Fibroblast of the conjunctiva (primary cell): ENCODE measurements at regions not wholly inside any gene's neighbourhood (a gene's known extent, or its start where the extent isn't known, plus 50 kb on each side); places are given as distances from the start of the nearest gene placed in this dataset.
A peak's percentile ranks its signal among the peaks of the same experiment; 100 is the strongest.
"Not testable (repeated sequence)": the region's sequence is repeated elsewhere in the genome, so short reads cannot be mapped to it uniquely, and the experiment has no call there.

Source experiments
- DNase-seq: peaks from one replicate; pipeline ENCODE4 v3.0.0-alpha.2; 2010; ENCODE audit warnings: low read depth

GRCh38 chr12:83471341-83471740 is 784.6 kb downstream of the TMTC2 start:
- no peak for DNase-seq

GRCh38 chr12:83470749-83471148 is 784.0 kb downstream of the TMTC2 start:
- DNase-seq, result no peak

GRCh38 chr12:83468988-83469908 is 782.5 kb downstream of the TMTC2 start:
- no peak for DNase-seq

- no peak for DNase-seq
Observed at GRCh38 chr12:83465632-83466031, 778.9 kb downstream of the TMTC2 start.

DNA sequence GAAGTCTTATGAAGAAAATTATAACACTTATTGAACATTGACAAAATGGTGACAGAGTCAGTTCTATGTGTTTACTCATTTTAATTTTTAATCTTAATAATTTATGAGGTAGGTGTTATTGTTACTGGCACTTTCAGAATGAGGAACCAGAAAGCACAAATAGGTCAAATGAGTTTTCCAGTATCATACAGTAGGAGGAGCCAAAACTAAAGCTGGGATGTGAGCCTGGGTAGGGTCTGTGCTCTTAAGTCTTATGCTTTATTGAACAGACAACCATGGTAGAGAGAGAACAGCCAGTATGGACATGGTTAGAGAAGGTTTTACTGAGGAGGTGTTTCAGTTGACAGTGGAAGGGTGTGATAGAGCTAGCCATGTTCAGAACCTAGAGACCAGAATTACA is 775.7 kb downstream of the TMTC2 start:
- DNase-seq, result no peak

GRCh38 chr12:83461336-83461935 is 774.7 kb downstream of the TMTC2 start:
- DNase-seq, result peak; percentile 34

- no peak for DNase-seq
Observed at GRCh38 chr12:83451189-83451588, 764.5 kb downstream of the TMTC2 start.

GRCh38 chr12:83434600-83434999 is 747.9 kb downstream of the TMTC2 start:
- no peak for DNase-seq

DNA sequence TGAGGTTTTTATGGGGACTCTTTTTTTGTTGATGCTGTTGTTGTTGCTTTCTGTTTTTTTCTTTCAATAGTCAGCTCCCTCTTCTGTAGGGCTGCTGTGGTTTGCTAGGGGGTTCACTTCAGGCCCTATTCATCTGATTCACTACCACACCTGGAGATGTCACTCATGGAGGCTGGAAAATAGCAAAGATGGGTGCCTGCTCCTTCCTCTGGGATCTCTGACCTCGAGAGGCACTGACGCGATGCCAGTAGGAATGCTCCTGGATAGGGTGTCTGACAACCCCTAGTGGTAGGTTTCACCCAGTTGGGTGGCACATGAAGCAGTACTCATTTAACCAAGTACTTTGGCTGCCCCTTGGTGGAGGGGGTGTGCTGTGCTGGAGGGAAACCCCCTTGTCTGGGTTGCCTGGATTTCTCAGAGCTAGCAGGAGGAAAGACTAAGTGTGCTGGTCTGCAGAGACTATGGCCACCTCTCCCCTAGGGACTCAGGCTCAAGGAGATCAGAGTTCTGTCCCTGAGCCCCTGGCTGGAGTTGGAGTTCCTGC is 745.5 kb downstream of the TMTC2 start:
- DNase-seq, result no peak

DNA sequence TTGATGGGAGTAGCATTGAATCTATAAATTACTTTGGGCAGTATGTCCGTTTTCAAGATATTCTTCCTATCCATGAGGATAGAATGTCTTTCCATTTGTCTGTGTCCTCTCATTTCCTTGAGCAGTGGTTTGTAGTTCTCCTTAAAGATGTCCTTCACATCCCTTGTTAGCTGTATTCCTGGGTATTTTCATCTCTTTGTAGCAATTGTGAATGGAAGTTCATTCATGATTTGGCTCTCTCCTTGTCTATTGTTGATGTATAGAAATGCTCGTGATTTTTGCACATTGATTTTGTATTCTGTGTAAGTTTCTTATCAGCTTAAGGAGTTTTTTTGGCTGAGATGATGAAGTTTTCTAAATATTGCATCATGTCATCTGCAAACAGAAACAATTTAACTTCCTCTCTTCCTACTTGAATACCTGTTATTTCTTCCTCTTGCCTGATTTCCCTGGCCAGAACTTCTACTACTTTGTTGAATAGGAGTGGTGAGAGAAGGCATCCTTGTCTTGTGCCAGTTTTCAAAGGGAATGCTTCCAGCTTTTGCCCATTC is 741.0 kb downstream of the TMTC2 start:
- not testable (repeated sequence) for DNase-seq

- DNase-seq, result no peak
Observed at GRCh38 chr12:83414981-83415380, 728.3 kb downstream of the TMTC2 start.

GRCh38 chr12:83408851-83409250 is 722.1 kb downstream of the TMTC2 start:
- no peak for DNase-seq

DNA sequence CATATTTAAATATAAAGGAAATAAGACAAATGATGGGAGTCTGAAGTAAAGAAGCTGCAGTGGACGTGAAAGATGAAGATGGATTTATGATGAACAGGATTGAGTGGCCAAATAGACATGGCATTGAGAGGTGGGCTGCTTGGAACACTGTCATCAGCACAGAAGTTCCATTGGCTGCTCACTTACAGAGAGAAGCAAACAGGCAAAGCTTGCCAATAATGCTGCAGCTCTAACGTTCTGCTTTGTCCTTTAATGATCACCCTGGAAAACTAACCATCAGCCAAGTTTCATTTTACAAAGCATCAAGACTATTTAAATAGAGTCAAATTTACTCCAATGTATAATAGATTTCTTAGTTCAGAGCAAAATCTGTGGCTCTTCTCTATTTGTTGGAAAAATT is 721.4 kb downstream of the TMTC2 start:
- DNase-seq, result no peak

DNA sequence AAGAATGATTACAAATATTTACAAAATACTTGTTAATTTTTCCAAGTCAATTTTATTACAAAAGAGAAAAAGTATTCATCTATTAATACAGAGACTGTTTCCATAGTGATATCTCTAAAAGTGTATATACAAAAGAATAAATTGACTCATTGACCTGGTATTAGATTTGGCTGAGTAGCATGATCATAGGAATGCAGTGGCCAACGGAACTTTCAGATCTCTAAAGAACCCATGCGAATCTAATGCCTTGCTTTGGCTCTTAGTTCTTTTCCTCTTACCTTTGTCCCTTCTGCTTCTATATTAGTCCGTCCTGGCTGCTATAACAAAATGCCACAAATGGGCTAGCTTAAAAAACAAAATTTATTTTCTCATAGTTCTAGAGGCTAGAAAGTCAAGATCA is 717.8 kb downstream of the TMTC2 start:
- DNase-seq, result no peak

DNA sequence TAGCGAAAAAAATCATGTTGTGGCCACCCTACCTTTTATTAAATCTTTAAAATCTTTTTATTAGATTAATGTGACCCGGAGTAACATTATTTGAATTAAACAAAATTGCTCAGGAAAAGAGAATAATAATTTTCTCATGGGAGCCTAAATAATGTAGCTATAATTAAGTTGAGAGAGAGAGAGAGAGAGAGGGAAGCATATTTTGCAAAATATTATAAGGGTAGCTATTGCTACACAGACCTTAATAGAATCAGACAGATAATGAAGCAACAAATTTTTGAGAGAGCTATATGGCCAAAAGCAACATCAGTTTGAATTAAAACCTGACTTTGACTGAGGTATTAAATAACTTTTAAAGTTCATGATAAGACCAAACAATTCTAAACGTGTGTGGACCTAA is 703.5 kb downstream of the TMTC2 start:
- DNase-seq, result no peak

GRCh38 chr12:83389237-83389996 is 702.7 kb downstream of the TMTC2 start:
- no peak for DNase-seq

DNA sequence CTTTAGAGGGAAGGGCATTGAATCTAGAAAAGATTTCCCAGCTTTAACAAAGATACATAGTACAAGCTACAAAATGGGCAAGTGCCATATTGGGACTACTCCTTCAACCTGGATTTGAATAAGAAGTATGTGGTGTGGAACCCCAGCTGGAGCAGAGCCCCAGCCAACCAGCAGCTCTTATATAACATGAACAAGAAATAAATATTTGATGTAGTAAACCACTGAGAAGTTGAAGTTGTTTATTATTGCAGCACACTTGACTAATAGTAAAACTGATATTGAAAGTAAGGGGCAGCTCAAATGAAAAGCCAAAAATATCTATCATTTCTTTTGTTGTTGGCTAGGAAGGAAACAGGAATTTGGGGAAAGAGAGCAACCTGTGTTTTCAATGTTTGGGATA is 701.8 kb downstream of the TMTC2 start:
- no peak for DNase-seq

- no peak for DNase-seq
Observed at GRCh38 chr12:83386527-83387264, 700.0 kb downstream of the TMTC2 start.

- DNase-seq, result no peak
Observed at GRCh38 chr12:83378186-83378727, 691.6 kb downstream of the TMTC2 start.

- no peak for DNase-seq
Observed at GRCh38 chr12:83365317-83365716, 678.6 kb downstream of the TMTC2 start.

DNA sequence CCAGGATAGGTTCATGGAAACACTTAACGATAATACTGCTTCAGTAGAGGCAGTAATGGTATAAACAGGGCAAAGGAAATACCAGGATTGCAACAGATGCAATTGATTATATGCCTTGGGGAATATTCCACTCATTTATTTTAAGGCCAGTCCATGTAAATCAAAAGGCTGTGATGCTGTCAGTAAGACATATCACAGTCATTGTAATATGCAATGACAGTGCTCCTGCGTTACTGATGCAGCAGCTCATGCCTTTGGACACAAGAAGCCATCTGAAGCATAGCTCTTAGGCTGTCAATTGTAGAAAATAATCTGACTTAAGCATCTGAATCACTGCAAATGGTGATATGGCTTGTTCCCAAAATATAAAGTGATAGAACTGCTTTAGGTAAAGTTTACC is 674.8 kb downstream of the TMTC2 start:
- DNase-seq, result no peak
